Stimulated activated CD8-positive, alpha-beta memory T cell treated with anti-CD3 and anti-CD28 coated beads, Interleukin-15, amount 100 ng/mL, for 4 hours (primary cell): ENCODE measurements at regions not wholly inside any gene's neighbourhood (a gene's known extent, or its start where the extent isn't known, plus 50 kb on each side); places are given as distances from the start of the nearest gene placed in this dataset.
"Not testable (repeated sequence)": the region's sequence is repeated elsewhere in the genome, so short reads cannot be mapped to it uniquely, and the experiment has no call there.

ENCODE experiments used
- DNase-seq, 2 donors: peaks; one replicate each; pipeline ENCODE4 v3.0.0-alpha.2; 2020; ENCODE audit warnings: low read depth in 2 of 2

GRCh38 chr14:51444353-51445000, 204.4 kb downstream of the TMX1 start:
- DNase-seq = no peak

- DNase-seq = no peak
Observed at GRCh38 chr14:51445001-51445390, 204.9 kb downstream of the TMX1 start.

- DNase-seq = no peak
Observed at GRCh38 chr14:51446771-51447170, 204.9 kb upstream of the FRMD6 start.

- no peak for DNase-seq
Observed at GRCh38 chr14:51447411-51447810, 204.3 kb upstream of the FRMD6 start.

GRCh38 chr14:51448831-51449670, 202.7 kb upstream of the FRMD6 start:
- no peak for DNase-seq

- DNase-seq = no peak
Observed at GRCh38 chr14:51449681-51450080, 202.0 kb upstream of the FRMD6 start.

GRCh38 chr14:51451561-51451960, 200.1 kb upstream of the FRMD6 start:
- no peak for DNase-seq

GRCh38 chr14:51453869-51454268, 197.8 kb upstream of the FRMD6 start:
- no peak for DNase-seq

- no peak for DNase-seq
Observed at GRCh38 chr14:51454351-51454750, 197.4 kb upstream of the FRMD6 start.

GRCh38 chr14:51455041-51455835, 196.5 kb upstream of the FRMD6 start:
- no peak for DNase-seq

- no peak for DNase-seq
Observed at GRCh38 chr14:51457843-51458562, 193.7 kb upstream of the FRMD6 start.

GRCh38 chr14:51458563-51458955, 193.2 kb upstream of the FRMD6 start:
- no peak for DNase-seq

- no peak for DNase-seq
Observed at GRCh38 chr14:51460011-51460410, 191.7 kb upstream of the FRMD6 start.

GRCh38 chr14:51462182-51462581, 189.5 kb upstream of the FRMD6 start:
- DNase-seq = no peak

GRCh38 chr14:51462706-51463105, 189.0 kb upstream of the FRMD6 start:
- no peak for DNase-seq

- DNase-seq = no peak
Observed at GRCh38 chr14:51463461-51463860, 188.2 kb upstream of the FRMD6 start.

- no peak for DNase-seq
Observed at GRCh38 chr14:51464411-51464810, 187.3 kb upstream of the FRMD6 start.

- no peak for DNase-seq
Observed at GRCh38 chr14:51465486-51465885, 186.2 kb upstream of the FRMD6 start.

GRCh38 chr14:51467392-51467791, 184.3 kb upstream of the FRMD6 start:
- DNase-seq = not testable (repeated sequence)

- no peak for DNase-seq
Observed at GRCh38 chr14:51468523-51468922, 183.2 kb upstream of the FRMD6 start.

- DNase-seq = no peak
Observed at GRCh38 chr14:51472881-51473280, 178.8 kb upstream of the FRMD6 start.

GRCh38 chr14:51473351-51473750, 178.4 kb upstream of the FRMD6 start:
- no peak for DNase-seq
